ENCODE measurements at regions not wholly inside any gene's neighbourhood (a gene's known extent, or its start where the extent isn't known, plus 50 kb on each side); places are given as distances from the start of the nearest gene placed in this dataset.
"Not testable (repeated sequence)": the region's sequence is repeated elsewhere in the genome, so short reads cannot be mapped to it uniquely, and the experiment has no call there.

DNA sequence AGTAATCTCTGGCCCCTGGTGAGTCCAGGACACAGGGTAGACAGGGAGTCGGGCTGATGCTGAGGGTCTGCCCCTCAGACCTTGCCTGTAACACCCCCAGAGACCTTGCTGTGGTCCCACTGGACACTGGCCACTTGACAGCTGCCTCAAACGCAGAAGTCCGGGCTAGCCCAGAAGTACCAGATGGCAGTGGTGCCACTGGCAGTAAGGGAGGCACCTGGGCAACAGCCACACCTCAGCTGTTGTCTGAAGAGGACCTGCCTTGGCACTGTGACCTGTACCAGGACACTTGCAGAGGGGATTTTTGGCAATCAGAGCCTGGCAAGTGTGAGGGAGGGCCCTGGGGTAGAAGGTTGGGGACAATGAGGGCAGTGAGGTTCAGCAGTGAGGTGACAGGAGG is 63.3 kb upstream of the UXT start:
- H3K27me3 Mint-ChIP-seq (ENCODE audit: low read depth in 3 of 3) = peaks cover 4 to 20% (median 4%) of the 10 kb centered on the region in 3 donors
- no peak overlapping the region for H3K4me3 Mint-ChIP-seq
- H3K9me3 Mint-ChIP-seq = no peaks in the 10 kb centered on the region
- H3K4me1 Mint-ChIP-seq = no peaks in the 10 kb centered on the region
- H3K27ac Mint-ChIP-seq = no peak overlapping the region
- DNase-seq = no peak
- no peaks in the 10 kb centered on the region for H3K36me3 Mint-ChIP-seq

DNA sequence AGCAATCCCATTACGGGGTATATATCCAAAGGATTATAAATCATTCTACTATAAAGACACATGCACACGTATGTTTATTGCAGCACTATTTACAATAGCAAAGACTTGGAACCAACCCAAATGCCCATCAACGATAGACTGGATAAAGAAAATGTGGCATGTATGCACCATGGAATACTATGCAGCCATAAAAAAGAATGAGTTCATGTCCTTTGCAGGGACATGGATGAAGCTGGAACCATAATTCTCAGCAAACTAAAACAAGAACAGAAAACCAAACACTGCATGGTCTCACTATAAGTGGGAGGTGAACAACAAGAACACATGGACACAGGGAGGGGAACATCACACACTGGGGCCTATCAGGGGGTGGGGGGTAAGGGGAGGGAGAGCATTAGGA is 56.1 kb upstream of the UXT start:
- H3K9me3 Mint-ChIP-seq; DNase-seq; H3K27me3 Mint-ChIP-seq (ENCODE audit: low read depth in 3 of 3); H3K27ac Mint-ChIP-seq; H3K4me3 Mint-ChIP-seq; H3K4me1 Mint-ChIP-seq; H3K36me3 Mint-ChIP-seq: not testable (repeated sequence)

DNA sequence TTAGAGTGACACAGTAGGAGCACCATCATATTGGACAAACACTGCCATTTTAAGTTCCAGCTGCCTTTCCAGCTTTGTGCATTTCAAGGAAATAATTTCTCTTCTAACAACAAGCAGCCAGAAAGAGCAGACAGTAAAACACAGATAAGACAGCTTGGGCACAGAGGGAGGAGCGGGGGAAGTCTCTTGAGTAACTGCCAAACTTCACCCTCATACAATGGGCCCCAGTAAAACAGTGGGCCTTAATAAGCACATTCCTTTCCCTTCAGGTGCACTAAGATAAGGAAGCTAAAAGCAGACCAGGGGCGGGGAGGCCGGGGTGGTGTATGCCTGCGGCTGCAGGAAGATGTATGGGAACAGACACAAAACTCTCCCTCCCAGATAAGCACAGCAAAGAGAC is 53.7 kb upstream of the UXT start:
- not testable (repeated sequence) for DNase-seq; H3K9me3 Mint-ChIP-seq; H3K4me1 Mint-ChIP-seq; H3K27me3 Mint-ChIP-seq (ENCODE audit: low read depth in 3 of 3); H3K27ac Mint-ChIP-seq; H3K4me3 Mint-ChIP-seq; H3K36me3 Mint-ChIP-seq

DNA sequence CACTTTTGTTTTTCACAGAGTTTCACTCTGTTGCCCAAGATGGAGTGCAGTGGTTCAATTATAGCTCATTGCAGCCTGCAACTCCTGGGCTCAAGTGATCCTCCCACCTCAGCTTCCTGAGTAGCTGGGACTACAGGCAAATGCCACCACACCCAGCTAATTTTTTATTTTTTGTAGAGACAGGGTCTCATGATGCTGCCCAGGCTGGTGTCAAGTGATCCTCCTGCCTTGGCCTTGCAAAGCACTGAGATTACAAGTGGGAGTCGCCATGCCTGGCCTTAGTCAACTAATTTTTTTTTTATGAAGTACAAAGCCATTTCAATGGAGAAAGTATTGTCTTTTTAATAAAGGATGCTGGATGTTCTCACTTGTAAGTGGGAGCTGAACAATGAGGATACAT is 51.3 kb upstream of the UXT start:
- peaks cover 2 to 17% (median 6%) of the 10 kb centered on the region in 3 donors for H3K27me3 Mint-ChIP-seq (ENCODE audit: low read depth in 3 of 3)
- no peak overlapping the region for H3K27ac Mint-ChIP-seq
- no peaks in the 10 kb centered on the region for H3K9me3 Mint-ChIP-seq
- no peaks in the 10 kb centered on the region for H3K36me3 Mint-ChIP-seq
- no peaks in the 10 kb centered on the region for H3K4me1 Mint-ChIP-seq
- no peak for DNase-seq
- H3K4me3 Mint-ChIP-seq = no peak overlapping the region
